Testis (tissue), 2 donors: ENCODE measurements at regions not wholly inside any gene's neighbourhood (a gene's known extent, or its start where the extent isn't known, plus 50 kb on each side); places are given as distances from the start of the nearest gene placed in this dataset.

Experiments
- CTCF ChIP-seq, 3 experiments: fragments of 450-650 bp in 2 of 3; fragments of 200-600 bp in 1 of 3; sonication (generic) in 1 of 3; IDR thresholded peaks; one replicate each; pipeline ENCODE4 v1.5.1; 2016 to 2019; ENCODE audit warnings: antibody characterized with exemption in 3 of 3, mild to moderate bottlenecking in 2 of 3, moderate library complexity in 1 of 3
- POLR2A ChIP-seq: fragments of 450-650 bp; IDR thresholded peaks from one replicate; pipeline ENCODE4 v1.6.1; 2017; ENCODE audit warnings: antibody characterized with exemption, mild to moderate bottlenecking, moderate library complexity

GRCh38 chr16:48676836-48677235, 66.9 kb upstream of the N4BP1 start:
- TF ChIP-seq CTCF (IDR thresholded peaks at IDR 0.05) (no peak), POLR2A (no peak)
